GM19372 (cell line): ENCODE measurements at regions not wholly inside any gene's neighbourhood (a gene's known extent, or its start where the extent isn't known, plus 50 kb on each side); places are given as distances from the start of the nearest gene placed in this dataset.

ENCODE experiments used
- ATAC-seq: cut with Tn5 transposase; IDR thresholded peaks from one replicate; pipeline ENCODE4 v1.9.1; 2021; ENCODE audit warnings: mild to moderate bottlenecking, low read depth, moderate library complexity; ENCODE audit not compliant: unreplicated experiment

DNA sequence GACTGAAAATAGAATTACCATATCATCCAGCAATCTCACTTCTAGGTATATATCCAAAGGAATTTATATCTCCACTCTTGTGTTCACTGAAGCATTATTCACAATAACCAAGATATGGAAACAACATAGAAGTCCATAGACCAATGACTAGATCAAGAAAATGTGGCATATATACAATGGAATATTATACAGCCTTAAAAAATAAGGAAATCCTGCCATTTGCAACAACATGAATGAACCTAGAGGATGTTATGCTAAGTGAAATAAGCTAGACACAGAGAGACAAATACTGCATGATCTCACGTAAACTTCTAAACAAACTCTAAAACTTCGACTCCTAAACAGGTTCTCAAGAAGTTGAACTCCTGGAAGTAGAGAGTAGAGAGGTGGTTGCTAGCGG, 254.5 kb downstream of the SKIDA1 start:
- no peak for ATAC-seq

DNA sequence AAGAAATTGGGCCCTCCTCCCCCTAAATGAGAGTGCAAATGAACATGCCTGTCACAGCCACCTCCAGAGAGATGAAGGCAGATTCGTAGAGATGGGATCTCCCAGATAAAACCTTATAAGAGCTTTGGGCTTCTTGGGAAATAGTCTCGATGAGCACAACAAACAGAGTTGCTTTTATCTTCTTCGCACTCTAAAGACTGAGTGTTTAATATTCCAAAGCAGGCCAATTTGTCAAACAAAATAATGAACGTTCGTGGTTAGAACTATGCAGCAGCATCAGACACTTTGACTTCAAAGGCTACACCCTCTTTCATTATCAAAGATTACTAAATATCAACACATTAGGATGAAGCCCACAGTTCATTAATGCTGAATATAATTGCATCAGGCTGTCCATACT, 256.2 kb downstream of the SKIDA1 start:
- no peak for ATAC-seq

DNA sequence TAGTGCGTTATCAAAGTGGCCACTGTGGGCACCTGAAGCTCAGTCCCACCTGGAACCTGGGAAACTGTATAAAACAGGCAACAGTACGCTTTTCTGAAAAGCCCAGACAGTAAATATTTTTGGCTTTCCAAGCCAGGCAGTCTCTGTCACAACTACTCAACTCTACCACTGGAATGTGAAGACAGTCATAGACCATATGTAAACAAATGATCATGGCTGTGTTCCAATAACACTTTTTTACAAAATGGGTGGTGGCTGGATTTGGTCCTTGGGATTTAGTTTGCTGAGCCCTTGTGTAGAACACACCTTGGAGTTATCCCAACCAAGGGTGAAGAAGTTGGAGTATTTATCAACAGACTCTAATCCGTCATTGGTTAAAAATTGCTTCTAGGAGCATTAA, 259.9 kb downstream of the SKIDA1 start:
- no peak for ATAC-seq

DNA sequence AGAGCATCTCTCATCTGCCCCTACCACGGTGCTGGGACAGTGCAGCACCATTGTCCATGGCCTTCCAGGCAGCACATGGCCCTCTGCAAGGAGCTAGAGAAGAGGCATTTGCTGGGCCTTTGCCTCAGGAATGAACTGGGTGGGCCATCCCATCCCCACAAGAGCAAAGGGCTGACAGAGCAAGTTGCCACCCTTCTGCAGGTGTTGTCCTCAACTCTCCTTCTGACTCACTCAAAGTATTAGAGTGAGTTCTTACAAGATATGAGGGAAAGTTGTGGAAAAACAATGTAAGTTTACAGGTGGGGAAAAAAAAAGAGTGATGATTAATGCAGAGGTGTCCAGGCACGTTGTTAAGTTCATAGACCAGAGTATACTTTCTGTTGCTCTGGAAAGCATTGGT, 261.2 kb downstream of the SKIDA1 start:
- no peak for ATAC-seq

DNA sequence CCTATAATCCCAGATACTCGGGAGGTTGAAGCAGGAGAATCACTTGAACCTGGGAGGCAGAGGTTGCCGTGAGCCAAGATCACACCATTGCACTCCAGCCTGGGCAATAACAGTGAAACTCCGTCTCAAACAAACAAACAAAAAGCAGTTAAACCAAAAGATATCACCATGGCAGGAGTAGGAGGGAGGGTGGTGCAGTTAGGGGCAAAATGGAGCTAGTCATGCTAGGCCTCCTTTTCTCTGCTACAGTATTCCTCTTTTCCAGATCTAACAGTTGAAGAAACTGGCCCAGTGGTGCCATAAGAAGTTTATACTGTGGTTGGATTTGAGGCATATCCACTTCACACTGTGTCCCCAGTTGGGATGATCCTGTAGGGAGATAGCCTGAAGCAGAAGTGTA, 261.6 kb downstream of the SKIDA1 start:
- no peak for ATAC-seq

DNA sequence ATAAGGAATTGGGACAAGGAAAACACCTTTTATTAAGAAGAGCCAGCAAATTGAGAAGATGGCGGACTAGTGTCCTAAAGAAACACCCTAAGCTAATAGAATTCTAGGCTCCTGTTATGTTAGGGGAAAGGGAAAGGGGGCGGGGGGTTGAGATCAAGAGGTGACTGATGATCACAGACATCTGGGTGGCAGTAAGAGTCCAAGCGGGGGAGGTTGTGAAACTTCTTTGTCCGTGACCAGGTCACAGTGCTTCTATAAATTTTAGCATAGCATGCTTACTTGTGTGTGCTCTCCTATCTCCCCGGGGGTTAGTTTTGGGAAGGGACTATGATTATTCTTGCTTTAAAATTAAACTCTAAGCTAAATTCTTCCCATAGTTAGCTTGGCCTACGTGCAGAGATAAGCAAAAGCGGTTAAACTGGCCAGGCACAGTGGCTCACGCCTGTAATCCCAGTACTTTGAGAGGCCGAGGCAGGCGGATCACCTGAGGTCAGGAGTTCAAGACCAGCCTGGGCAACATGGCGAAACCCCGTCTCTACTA, 262.1 kb downstream of the SKIDA1 start:
- no peak for ATAC-seq

DNA sequence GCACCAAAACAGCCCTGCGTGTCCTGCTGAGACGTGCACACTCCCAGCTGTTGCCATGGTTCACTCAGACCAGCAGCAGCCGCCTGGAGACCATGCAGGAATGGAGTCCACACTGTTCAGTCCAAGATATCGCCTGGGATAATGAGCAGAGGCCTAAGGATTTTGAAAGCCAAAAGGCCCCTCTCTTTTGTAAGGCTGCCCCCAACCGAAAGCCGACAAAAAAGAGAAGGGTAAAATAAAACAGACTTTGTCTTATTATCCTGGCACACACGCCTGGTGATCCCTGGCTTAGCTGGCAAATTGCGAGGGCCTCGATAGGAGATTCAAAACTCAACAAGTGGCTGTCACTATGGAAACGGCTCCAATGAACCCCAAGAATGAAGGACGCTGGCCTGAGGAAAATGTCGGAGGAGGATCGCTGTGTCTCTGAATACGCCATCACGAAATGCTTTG, 263.6 kb downstream of the SKIDA1 start:
- ATAC-seq: no peak

DNA sequence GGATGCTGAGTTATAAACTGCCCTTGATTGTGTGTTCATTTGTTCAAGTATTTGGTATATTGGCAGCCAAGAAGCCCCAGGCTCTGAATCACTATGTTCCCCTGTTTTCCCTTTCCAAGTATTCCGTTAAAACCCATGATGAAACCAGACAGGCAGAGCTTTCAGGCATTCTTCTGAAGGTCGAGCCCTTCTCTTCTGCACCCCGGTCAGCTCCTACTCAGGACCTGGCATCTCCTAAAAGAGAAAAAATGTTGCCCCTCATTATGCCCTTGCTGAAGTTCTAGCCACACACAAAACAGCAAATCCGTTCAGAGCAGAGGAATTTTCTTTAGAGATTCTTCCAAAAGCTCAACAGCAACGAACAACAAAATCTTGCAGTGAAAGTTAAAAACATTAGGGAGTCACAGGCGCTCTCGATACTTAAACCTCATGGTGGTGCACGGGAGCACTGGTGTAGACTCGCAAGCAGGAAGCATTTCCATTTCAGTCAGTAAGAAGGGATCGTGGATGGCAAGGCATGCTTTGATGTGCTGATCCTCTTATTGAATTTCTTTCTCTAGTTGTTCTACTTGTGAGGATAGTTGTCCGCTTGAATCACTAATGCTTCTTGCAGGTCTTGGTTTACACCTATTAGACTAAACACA, 264.9 kb downstream of the SKIDA1 start:
- no peak for ATAC-seq

DNA sequence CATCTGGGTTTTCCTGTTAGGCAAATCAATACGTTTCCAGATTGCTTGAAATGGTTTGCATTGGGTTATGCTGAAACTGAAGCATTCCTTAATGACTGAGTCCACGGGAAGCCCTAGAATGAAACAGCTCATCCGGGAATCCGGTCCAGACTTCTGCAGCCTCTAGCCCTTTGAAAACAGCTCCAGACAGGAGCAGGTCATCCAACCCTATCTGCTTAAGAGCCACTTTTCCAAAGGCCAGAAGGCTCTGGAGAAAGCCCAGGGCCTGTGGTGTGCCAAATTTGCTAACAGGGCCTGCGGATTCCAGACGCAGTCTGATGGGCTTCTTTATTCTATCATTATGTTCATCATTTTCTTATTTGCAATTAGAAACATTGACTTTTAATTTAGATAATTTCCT, 265.4 kb downstream of the SKIDA1 start:
- no peak for ATAC-seq

DNA sequence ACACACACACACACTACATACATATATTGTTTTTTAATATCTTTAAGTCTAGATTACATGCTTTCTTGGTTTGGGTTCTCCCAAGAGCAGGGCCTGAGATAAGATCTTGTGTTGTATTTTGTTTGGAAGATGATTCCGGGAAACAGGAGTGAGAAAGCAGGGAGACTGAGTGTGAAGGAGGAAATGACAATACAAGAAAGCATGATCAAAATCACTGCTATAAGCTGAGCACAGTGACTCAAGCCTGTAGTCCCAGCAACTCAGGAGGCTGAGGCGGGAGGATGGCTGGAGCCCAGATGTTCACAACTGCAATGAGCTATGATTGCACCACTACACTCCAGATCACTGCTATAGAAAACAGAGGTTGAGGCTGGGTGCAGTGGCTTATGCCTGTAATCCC, 267.6 kb downstream of the SKIDA1 start:
- no peak for ATAC-seq

DNA sequence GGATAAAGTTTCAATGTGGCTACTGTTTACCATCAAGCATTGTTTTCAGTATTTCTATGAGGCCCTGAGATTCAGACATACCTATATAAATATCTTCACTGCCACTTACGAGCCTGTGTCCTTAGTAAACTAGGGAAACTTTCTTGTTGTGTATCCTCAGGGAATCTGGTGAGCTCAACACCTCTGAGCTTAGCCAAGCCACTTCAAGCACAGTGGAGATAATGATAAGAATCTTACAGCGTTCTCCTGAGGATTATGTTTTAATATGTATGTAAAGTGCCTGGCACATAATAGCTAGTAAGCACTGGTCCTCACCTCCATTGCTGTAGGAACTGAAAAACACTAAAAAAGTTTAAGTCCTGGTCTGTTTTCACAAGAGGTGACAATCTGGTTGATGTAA, 268.3 kb downstream of the SKIDA1 start:
- no peak for ATAC-seq

DNA sequence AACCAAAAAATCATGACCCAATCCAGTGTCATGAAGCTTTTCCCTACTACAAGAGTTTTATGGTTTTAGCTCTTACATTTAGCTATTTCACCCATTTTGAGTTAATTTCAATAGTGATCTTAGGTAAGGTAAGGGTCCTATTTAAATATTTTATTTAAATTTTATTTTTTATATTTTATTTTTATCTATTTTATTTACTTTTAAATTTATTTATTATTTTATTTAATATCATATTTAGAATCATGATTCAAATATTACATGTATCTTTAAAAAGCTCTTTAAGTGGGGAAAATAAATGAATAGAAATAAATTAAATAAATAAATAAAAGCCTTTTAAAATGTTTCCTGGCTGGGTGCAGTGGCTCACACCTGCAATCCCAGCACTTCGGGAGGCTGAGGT, 276.0 kb downstream of the SKIDA1 start:
- no peak for ATAC-seq

DNA sequence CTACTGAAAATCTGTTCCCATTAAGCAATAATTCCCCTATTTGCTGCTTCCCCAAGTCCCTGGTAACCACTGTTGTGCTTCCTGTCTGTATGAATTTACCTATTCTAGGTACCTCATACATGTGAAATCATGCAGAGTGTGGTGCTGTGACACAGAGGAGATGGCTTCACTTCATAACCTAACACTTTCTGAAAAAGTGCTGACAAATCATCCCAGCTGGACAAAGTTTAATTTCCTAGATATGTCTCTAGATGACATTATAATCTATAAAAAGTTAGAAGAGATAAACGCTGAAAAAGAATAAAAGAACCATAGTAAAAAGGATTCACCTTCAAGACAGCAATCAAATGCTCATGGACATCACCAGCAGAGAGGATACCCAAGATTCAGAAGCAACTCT, 277.9 kb downstream of the SKIDA1 start:
- no peak for ATAC-seq

DNA sequence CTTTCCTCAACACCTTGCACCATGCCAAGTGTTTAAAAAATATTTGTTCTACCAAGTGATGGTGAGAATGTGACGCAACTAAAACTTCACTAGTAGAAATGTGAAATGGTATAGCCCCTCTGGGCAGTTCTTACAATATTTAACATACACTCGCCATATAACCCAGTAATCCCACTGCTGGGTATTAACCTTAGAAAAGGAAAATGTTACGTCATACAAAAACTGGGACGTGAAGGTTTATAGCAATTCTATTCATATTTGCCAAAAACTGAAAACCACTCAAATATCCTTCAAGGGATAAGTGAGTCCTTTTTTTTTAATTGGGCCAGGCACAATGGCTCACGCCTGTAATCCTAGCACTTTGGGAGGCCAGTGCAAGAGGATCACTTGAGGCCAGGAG, 279.3 kb downstream of the SKIDA1 start:
- no peak for ATAC-seq

DNA sequence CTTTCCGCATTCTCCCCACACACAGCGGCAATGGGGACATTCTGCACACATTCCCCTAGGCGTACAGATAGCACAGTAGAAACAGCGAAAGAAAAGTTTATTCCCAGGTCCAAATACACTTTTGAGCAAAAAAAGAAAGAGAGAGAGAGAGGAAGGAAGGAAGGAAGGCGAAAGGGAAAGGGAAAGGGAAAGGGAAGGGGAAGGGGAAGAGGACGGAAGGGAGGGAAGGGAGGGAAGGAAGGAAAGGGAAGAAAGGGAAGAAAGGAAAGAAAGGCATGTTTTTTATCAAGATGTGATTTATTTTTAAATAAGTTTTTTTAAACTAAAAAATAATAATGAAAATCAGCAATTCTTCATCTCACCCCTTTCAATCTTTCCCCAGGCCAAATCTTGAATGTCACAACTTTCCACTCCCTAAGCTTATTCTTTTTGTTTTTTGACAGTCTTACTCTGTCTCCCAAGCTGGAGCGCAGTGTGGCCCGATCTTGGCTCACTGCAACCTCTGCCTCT, 281.7 kb downstream of the SKIDA1 start:
- ATAC-seq: no peak

DNA sequence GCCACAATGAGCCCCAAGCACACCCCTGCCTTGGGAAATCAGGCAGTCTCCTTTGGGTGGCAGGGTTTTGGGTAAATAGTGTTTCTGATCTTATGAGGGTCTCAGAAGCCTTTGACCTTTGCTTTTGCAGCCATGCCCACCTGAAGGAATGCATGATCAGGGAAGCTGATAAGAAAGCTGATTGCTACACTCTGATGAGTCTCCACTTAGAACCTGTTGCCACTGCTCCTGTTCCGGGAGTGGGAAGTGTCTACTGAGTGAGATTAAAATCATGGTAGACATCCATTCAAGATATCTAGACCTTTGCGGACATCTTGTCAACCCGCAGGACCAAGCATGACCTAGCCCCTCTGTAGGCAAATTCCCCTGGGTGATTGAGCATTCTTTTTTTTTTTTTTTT, 282.6 kb downstream of the SKIDA1 start:
- no peak for ATAC-seq

DNA sequence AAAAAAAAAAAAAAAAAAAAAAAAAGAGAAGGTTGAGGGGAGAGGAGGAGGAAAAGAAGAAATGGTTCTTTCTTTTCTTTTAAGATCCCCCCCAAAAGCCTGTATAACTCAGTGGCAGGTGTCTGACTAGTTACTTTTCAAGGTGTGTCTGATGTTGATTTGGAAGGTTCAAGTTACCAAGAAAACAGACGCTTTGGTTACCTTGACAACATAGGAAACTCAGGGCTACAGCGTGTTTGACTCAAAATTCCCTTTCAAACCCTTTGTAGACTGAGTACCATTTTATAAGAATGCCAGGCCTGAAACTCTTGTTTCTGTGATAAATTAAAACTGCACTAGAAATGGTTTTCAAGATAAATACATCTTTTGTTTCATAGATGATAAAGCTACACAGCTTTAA, 286.8 kb downstream of the SKIDA1 start:
- no peak for ATAC-seq

DNA sequence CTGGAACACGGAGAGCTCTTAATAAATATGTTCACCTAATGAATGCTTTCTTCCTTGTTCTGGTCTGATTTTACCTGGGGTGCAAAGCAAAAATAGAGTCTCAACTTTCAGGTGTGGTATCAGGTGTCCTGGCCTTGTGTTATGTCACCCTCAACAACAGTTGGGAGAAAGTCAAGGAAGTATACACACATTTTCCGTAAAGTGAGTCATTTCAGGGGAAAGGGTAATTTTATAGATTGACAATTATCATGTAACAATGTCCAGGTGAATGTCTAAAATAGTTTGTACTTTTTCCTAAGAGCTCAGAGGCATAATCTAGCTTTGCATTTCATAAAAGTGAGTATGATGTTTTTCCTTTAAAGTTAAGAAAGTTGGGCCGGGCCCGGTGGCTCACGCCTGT, 287.4 kb downstream of the SKIDA1 start:
- no peak for ATAC-seq

DNA sequence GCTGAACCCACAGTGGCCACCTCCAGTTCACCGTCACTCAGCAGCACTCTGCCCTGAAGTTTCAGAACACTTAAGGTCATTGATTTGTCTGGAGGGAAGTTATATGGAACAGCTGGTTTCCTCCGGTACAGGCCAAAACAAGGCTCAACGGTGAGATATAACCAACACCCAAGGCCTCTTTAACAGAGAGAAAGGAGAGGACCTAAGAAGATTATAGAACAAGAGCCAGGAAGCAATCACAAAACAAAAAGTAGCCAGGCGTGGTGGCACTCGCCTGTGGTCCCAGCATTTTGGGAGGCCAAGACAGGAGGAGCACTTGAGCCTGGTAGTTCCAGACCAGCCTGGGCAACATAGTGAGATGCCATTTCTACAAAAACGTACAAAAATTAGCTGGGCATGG, 290.7 kb downstream of the SKIDA1 start:
- no peak for ATAC-seq

DNA sequence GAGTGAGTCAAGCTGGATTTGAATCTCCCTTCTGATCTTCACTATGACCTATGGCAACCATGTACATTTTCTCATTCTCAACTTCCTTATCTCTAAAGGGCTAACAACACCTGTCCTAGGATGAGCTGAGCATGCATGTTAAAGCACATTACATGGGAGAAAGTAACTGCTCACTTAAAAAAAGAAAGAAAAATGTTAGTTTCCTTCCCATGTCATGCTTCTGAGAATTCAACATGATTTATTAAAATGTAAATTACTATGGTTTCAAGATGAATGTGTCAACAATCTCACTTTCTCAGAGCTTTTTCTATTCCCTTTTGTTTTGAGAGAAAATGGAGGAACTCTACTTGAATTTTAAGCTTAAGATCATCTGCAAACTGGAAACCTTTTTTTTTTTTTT, 295.3 kb downstream of the SKIDA1 start:
- ATAC-seq: no peak

DNA sequence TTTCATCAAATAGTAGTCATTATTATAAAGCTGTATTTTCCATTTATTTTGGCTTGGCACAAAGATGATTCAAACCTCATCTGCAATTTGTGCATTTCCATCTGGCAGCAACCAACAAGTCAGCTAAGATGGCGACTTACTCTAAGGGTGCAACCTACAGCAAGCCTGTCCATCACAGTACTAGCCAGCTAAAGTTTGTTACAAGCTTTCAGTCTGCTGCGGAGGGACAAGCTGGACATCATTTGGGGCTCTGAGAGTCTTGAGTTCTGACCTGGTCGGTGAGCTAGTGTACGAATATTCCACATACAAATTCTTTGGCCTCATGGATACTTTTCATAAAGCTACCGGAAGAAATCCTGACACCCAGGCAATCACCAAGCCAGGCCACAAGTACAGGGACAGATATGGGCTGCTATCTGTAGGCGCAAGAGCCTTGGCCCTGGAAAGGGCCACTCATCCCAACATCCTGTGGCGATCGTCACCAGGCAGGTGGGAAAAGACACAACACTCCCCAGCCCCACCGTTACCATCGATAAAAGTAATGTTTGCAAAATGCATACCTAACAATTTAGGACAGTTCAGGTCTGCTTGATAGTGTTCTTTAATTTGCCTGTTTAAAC, 307.6 kb downstream of the SKIDA1 start:
- no peak for ATAC-seq

DNA sequence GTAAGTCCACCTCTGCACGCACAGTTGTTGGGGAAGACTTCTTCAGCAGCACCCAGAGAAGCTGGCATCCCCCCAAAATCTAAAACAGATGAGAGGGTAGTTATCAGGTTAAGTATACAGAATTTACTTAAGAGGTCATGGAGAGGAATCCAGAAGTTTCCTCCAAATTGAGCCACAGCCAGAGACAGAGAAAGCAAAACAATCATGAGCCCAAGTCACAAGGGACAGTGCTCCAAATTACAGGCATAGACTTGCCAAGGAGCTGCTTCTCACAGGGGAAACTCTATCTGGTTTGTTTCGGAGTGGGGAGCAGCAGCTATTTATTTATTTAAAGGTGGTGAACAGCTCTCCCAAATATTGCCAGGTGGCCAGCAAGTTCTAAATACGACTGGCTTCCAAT, 308.4 kb downstream of the SKIDA1 start:
- ATAC-seq: no peak
